HG03342 (cell line): ENCODE measurements at regions not wholly inside any gene's neighbourhood (a gene's known extent, or its start where the extent isn't known, plus 50 kb on each side); places are given as distances from the start of the nearest gene placed in this dataset.
"Not testable (repeated sequence)": the region's sequence is repeated elsewhere in the genome, so short reads cannot be mapped to it uniquely, and the experiment has no call there.

Experiments used
- ATAC-seq: cut with Tn5 transposase; IDR thresholded peaks from one replicate; pipeline ENCODE4 v1.9.1; 2021; ENCODE audit warnings: mild to moderate bottlenecking, moderate library complexity; ENCODE audit not compliant: unreplicated experiment

GRCh38 chr16:48951621-48952125 is 330.0 kb downstream of the CBLN1 start:
- not testable (repeated sequence) for ATAC-seq

DNA sequence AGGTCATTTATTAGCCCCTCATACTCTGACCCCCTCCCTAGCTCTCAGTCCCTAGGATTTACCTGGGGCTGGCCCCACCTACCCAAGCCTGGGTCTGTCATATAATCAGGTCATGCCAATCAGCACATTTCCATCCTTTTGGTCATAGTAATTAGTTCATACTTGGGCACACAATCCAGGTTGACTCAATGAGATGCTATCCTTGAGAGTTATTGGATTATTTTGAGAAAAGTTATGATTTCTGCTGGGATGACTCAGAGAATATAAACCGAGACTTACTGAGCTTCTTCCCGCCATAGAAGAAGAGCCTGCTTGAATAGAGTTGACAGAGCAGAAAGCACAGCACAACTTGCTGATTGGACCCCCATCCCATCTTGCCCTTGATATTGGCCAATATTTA is 331.5 kb downstream of the CBLN1 start:
- ATAC-seq: no peak

DNA sequence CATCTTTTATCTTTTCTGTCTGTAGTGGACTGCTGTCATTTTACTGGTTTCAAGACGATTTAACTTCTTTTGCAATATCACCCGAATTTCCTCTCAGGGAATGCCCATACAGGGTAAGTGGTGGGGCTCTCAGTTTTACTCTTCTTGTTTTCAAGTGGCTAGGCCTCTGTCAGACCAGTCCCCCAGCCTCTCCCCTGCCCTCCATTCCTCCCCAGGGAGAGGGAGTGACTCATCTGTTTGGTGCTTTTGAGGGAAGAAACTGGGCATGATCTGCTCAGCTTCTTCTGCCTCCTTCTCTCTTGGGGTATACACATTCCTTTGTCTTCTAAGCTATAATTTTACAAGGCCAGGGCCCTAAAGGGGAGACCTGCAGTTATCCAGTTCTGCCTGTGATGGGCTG is 332.0 kb downstream of the CBLN1 start:
- ATAC-seq: no peak

DNA sequence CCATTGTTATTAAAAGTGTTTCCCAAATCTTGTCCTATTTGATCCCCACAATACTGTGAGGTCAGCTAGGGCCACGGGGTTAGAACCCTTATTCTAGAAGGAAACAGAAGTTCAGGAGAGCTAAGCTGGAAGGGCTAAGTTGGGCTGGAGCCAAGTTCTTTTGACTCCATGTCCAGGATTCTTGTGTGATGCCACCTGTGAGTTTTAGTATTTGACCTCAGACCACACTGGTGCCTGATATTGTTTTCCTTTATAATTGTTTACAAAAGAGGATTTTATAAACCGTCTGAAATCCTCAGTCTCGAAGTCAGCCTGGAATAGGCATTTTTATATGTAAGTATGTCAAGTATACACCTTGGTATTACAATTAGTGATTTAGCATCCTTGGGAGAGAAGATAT is 332.7 kb downstream of the CBLN1 start:
- ATAC-seq: no peak

DNA sequence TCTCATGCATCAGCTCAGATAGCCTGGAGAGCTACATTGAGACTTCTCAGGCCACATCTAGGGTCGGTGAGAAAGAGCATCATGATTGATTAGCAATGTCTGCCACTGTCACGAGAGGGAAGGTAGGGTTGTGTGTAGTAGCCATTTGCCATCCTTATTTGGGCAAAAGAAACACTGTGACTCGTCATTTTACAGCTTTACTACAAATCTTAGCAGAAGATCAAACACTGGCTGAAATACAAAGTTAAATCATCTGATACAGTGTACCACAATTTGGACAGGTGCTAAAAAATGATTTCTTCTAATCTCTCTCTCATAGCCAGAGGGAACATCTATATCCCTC is 334.3 kb downstream of the CBLN1 start:
- ATAC-seq: no peak

GRCh38 chr16:48946686-48947370 is 334.8 kb downstream of the CBLN1 start:
- no peak for ATAC-seq

DNA sequence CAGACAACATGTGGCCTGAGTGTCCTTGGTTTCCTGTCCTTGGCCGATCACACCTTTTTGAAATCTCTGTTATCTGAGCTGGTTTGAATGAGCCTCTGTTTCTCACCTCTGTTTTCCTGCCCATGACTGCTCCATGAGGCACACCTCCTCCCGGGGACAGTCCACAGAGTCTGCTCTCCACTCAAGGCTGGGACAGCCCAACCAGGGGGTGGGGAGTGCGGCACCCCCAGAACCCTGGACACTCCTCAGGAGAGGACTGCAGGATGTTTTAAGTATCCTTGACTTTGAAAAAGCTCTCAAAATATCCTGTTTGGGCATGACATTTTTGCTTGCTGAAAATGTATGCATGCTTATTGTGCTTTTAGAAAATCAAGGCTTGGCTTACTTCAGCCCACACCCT is 333.0 kb upstream of the N4BP1 start:
- no peak for ATAC-seq

GRCh38 chr16:48936811-48937210 is 326.8 kb upstream of the N4BP1 start:
- ATAC-seq: no peak

GRCh38 chr16:48932216-48932855 is 322.4 kb upstream of the N4BP1 start:
- ATAC-seq: no peak

GRCh38 chr16:48930951-48931553 is 321.1 kb upstream of the N4BP1 start:
- ATAC-seq: no peak

- ATAC-seq: no peak
Observed at GRCh38 chr16:48919791-48920190, 309.8 kb upstream of the N4BP1 start.

DNA sequence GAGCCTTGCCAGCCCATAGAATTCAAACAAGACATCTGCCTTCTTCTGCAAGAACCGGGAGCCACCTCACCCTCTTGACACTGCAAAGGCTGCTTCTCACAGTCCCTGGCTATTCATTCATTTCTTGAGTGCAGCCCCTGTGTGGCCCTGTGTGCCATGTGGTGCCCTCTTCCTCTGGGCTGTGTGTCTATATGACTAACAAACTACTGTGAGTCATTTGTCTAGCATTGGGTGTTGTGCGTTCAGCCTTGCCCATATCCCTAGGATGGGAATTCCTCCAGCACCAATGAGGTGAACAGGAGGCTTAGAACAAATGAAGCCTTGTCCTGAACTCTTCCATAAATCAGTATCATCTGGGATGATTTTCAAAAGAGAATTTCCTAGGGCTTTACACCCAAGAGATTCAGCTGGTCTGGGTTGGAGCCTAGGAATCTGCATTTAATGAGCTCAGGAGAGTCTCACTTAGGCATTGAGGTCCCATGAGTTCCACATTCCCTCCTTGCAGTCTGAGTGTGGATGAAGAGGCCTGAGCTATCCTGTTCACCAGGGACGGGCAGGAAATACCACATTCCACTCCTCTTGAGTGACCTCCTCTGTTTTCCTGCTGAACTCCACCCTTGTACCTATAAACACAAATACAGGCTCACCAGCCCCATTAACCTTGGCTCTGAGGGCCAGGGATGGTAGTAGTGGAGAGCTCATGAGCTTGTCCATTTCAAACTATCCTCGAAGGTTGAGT is 308.7 kb upstream of the N4BP1 start:
- ATAC-seq: no peak

- ATAC-seq: no peak
Observed at GRCh38 chr16:48916566-48916965, 306.6 kb upstream of the N4BP1 start.

DNA sequence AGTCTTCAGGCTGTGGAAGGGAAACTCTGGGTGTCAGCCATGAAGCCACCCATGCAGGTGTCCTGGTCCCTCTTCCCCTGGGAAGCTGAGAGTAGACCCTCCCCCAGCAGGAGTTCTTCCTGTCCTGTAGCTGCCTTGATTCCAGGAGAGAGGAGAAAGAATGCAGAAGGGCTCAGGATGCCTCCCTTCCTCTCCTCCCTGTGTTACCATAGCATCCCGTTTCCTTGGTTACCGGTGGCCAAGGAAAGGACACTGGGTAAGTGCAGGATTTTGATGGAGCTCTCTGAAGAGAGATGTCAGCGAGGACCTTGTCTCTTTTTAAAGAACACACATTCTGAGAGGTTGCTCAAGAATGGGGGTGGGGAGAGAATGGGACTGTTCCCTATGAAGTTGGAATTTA is 304.1 kb upstream of the N4BP1 start:
- no peak for ATAC-seq

DNA sequence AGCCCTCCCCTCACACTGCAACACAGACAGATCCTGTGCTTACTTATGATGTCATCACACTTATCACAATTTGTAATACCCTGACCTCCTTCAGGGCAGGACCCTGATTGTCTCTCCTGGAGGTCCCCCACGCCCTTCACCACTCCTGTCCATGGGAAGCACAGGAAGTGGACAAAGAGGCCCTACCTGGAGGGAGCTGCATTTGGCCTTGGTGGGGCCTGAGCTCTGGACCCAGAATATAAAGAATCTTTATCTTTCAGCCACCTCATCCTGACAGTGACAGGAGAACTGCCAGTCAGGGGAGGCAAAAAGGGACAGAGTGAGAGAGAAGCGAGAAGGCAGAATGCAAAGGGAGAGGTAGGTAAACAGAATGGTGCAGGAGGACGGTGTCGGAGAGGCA is 303.4 kb upstream of the N4BP1 start:
- no peak for ATAC-seq

GRCh38 chr16:48912360-48912759 is 302.4 kb upstream of the N4BP1 start:
- no peak for ATAC-seq

DNA sequence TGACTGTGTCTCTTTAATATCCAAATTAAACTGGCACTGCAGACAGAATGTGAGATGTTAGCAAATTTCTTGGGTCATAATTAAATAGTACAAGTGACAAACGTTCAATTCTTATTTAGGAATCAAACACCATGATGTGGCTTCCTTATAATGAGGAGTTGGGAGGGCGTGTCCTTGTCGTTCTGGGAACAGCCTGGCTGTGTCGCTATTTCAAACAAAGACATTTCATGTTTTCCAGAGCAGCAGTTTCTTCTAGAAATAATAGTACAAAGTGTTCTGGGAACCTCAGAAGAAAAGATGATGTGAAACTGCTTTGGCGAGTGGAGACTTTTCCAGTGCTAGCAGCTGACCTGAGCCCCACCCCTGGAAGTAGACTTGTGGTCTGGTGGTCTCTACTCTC is 301.7 kb upstream of the N4BP1 start:
- ATAC-seq: no peak

- no peak for ATAC-seq
Observed at GRCh38 chr16:48910214-48910613, 300.2 kb upstream of the N4BP1 start.

DNA sequence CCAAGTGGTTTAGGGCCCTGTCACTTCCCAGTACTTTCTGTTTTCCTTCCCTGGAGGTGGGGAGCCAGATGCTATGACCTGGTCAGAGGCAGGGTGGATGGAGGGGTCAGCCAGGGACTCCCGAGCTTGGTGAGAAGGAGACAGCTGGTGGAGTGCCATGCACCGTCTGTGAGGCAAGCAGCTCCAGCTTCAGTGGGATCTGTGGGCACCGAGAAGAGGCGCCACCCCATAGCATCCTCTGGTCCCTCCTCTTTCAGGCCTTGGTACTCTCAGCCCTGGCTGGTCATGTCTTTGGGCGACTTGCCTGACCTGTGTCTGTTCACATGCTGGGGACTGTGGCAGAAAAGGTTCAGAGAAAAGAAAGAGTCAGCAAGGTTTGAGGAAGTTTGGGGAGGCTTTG is 299.3 kb upstream of the N4BP1 start:
- no peak for ATAC-seq

DNA sequence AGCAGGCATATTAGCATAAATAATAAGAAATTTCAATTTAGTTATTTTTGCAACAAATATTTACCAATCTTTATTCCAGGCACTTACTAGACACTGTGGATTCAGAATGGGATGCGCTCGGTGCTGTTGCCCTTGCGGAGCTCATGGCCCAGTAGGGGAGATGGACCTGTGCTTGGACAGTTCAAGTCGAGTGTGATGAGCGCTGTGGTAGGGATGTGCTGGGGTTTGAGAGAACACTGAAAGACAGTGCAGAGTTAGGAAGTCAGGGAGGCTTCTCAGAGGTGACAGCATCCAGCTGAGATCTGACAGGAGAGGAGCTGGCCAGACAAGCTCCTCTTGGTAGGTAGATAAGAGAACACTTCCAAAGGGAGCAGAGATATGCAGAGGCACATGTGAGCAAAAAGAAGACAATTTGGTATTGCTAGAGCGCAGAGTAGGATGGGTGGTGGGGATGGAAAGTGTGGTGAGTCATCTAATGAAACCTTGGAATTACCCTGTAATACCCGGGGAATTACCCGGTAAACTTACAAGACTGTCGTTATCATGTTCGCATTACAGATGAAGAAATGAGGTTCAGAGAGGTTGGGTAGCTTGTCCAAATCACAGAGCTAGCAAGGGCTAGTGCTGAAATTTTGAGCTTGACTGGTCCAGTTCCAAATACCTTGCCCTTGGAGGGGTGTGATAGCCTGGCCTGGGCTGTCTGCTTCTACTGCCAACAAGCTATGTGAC is 298.1 kb upstream of the N4BP1 start:
- ATAC-seq: peak; percentile 57
